CD14-positive monocyte (primary cell): ENCODE measurements at regions not wholly inside any gene's neighbourhood (a gene's known extent, or its start where the extent isn't known, plus 50 kb on each side); places are given as distances from the start of the nearest gene placed in this dataset.

Experiments
- DNase-seq, 3 donors: peaks; one replicate each; pipeline ENCODE4 v3.0.0-alpha.2; 2011 to 2022
- H2AFZ ChIP-seq: 2 replicates; pipeline ENCODE4 v1.6.0; 2012; ENCODE audit warnings: mild to moderate bottlenecking, low read depth, low read length, inconsistent platforms; ENCODE audit not compliant: insufficient read depth, poor library complexity, severe bottlenecking
- H3K27ac ChIP-seq, 2 donors: 1 replicate in 1 of 2; 2 replicates in 1 of 2; pipeline ENCODE4 v1.5.1; 2012 to 2013; ENCODE audit warnings: low read length in 2 of 2, control low read depth in 1 of 2, inconsistent platforms in 1 of 2, low read depth in 1 of 2, mild to moderate bottlenecking in 1 of 2
- H3K27me3 ChIP-seq, 2 donors: one replicate each; pipeline versions ENCODE4 v1.6.0 to v1.6.1; 2011 to 2013; ENCODE audit warnings: low read length in 2 of 2; ENCODE audit not compliant: control insufficient read depth in 2 of 2, insufficient read depth in 2 of 2
- H3K36me3 ChIP-seq, 2 donors: replicated peaks in 1 of 2; 1 replicate in 1 of 2; 2 replicates in 1 of 2; pipeline versions ENCODE4 v1.5.1 to v1.6.1; 2012 to 2013; ENCODE audit warnings: low read length in 2 of 2, control low read depth in 1 of 2, inconsistent platforms in 1 of 2, mild to moderate bottlenecking in 1 of 2; ENCODE audit not compliant: insufficient read depth in 2 of 2, control insufficient read depth in 1 of 2
- H3K4me1 ChIP-seq, 2 donors: 1 replicate in 1 of 2; 2 replicates in 1 of 2; pipeline versions ENCODE4 v1.5.1 to v1.6.1; 2012 to 2013; ENCODE audit warnings: low read length in 2 of 2, control low read depth in 1 of 2, inconsistent platforms in 1 of 2, mild to moderate bottlenecking in 1 of 2, moderate library complexity in 1 of 2; ENCODE audit not compliant: insufficient read depth in 2 of 2, control insufficient read depth in 1 of 2
- H3K4me2 ChIP-seq: replicated peaks from 2 replicates; pipeline ENCODE3; 2012; ENCODE audit warnings: low read length, moderate library complexity, mild to moderate bottlenecking; ENCODE audit not compliant: poor library complexity, severe bottlenecking; ENCODE audit errors: extremely low read depth
- H3K4me3 ChIP-seq, 3 experiments: fragments of 200-600 bp in 1 of 3; sonication (generic) in 1 of 3; replicated peaks in 1 of 3; 1 replicate in 2 of 3; 2 replicates in 1 of 3; pipeline ENCODE4 v1.5.1; 2011 to 2013; ENCODE audit warnings: low read length in 3 of 3, mild to moderate bottlenecking in 3 of 3, control low read depth in 2 of 3, low read depth in 2 of 3, inconsistent platforms in 1 of 3, moderate library complexity in 1 of 3
- H3K79me2 ChIP-seq: 2 replicates; pipeline ENCODE4 v1.6.0; 2012; ENCODE audit warnings: mild to moderate bottlenecking, control low read depth, inconsistent platforms, low read length, moderate library complexity; ENCODE audit not compliant: insufficient read depth
- H3K9ac ChIP-seq: 2 replicates; pipeline ENCODE4 v1.6.0; 2017; ENCODE audit warnings: low read length, mild to moderate bottlenecking; ENCODE audit not compliant: insufficient read depth, poor library complexity, severe bottlenecking
- H3K9me3 ChIP-seq, 2 donors: replicated peaks in 1 of 2; 1 replicate in 1 of 2; 2 replicates in 1 of 2; pipeline versions ENCODE4 v1.5.1 to v1.6.1; 2012 to 2013; ENCODE audit warnings: low read length in 2 of 2, control low read depth in 1 of 2; ENCODE audit not compliant: control insufficient read depth in 1 of 2, insufficient read depth in 1 of 2
- H4K20me1 ChIP-seq: 2 replicates; pipeline ENCODE4 v1.6.0; 2012; ENCODE audit warnings: mild to moderate bottlenecking, low read length, control low read depth, moderate library complexity; ENCODE audit not compliant: insufficient read depth
- H3K27ac Mint-ChIP-seq, 7 donors: one replicate each; pipeline ENCODE4 v1.8.0; 2020; ENCODE audit warnings: mild to moderate bottlenecking in 7 of 7, mixed read lengths in 7 of 7, moderate library complexity in 6 of 7, inconsistent platforms in 2 of 7
- H3K27me3 Mint-ChIP-seq, 3 donors: one replicate each; pipeline ENCODE4 v1.8.0; 2021 to 2022; ENCODE audit warnings: low read depth in 3 of 3, mild to moderate bottlenecking in 3 of 3, mixed read lengths in 3 of 3, moderate library complexity in 3 of 3, inconsistent platforms in 1 of 3
- H3K36me3 Mint-ChIP-seq, 2 donors: one replicate each; pipeline ENCODE4 v1.8.0; 2020; ENCODE audit warnings: mixed read lengths in 2 of 2, inconsistent platforms in 1 of 2, mild to moderate bottlenecking in 1 of 2
- H3K4me1 Mint-ChIP-seq: one replicate; pipeline ENCODE4 v1.8.0; 2020; ENCODE audit warnings: mild to moderate bottlenecking, mixed read lengths
- H3K4me3 Mint-ChIP-seq, 2 donors: one replicate each; pipeline ENCODE4 v1.8.0; 2020; ENCODE audit warnings: mild to moderate bottlenecking in 2 of 2, mixed read lengths in 2 of 2, moderate library complexity in 1 of 2
- H3K9me3 Mint-ChIP-seq, 7 donors: one replicate each; pipeline ENCODE4 v1.8.0; 2020 to 2022; ENCODE audit warnings: mixed read lengths in 7 of 7, mild to moderate bottlenecking in 6 of 7, moderate library complexity in 6 of 7, inconsistent platforms in 2 of 7
- WGBS: methylation state at CpG from one replicate; pipeline ENCODE4 v1.1.5; 2013; ENCODE audit warnings: missing lambda C conversion rate; ENCODE audit not compliant: insufficient coverage; 5-methylcytosine and 5-hydroxymethylcytosine counted together
- intact Hi-C, 2 donors: fragments of 100-400 bp; cut with micrococcal nuclease; formaldehyde crosslinking; loops; one replicate each; pipeline versions ENCODE4 v1.15.0 to v1.15.1; 2023
- TF ChIP-seq, protein P1 (sequence below): fragments of 200-600 bp; IDR thresholded peaks from one replicate; pipeline ENCODE4 v1.8.0; 2022; ENCODE audit warnings: antibody characterized with exemption, mild to moderate bottlenecking

- Mint-ChIP-seq H3K4me3 (no peak overlapping the region), H3K36me3 (no peaks in the 10 kb centered on the region), H3K27ac (no peak overlapping the region), H3K4me1 (peaks cover 2% of the 10 kb centered on the region), H3K9me3 (peaks cover 0 to 6% (median 2%) of the 10 kb centered on the region in 7 donors), H3K27me3 (peaks cover 1 to 5% (median 2%) of the 10 kb centered on the region in 3 donors)
- no peaks in the 10 kb centered on the region for H3K36me3 ChIP-seq
- no peaks in the 10 kb centered on the region for H3K27me3 ChIP-seq
- H3K4me1 ChIP-seq, result no peaks in the 10 kb centered on the region
- no peaks in the 10 kb centered on the region for H4K20me1 ChIP-seq
- no peak overlapping the region for H3K27ac ChIP-seq
- WGBS, result 92% methylated on average over 3 of the region's 4 CpGs
- H3K4me3 ChIP-seq, result no peak overlapping the region
- peaks cover 0 to 6% of the 10 kb centered on the region in 2 donors for H3K9me3 ChIP-seq
- intact Hi-C loops, result loop anchor here in 1 of 2 donors (10.0 kb wide), 1 partner anchor 855 kb away; no protein-coding TSS in a partner anchor
- no peak overlapping the region for H3K9ac ChIP-seq
- no peaks in the 10 kb centered on the region for H3K79me2 ChIP-seq
- H2AFZ ChIP-seq, result no peak overlapping the region
- TF ChIP-seq, protein P1, sequence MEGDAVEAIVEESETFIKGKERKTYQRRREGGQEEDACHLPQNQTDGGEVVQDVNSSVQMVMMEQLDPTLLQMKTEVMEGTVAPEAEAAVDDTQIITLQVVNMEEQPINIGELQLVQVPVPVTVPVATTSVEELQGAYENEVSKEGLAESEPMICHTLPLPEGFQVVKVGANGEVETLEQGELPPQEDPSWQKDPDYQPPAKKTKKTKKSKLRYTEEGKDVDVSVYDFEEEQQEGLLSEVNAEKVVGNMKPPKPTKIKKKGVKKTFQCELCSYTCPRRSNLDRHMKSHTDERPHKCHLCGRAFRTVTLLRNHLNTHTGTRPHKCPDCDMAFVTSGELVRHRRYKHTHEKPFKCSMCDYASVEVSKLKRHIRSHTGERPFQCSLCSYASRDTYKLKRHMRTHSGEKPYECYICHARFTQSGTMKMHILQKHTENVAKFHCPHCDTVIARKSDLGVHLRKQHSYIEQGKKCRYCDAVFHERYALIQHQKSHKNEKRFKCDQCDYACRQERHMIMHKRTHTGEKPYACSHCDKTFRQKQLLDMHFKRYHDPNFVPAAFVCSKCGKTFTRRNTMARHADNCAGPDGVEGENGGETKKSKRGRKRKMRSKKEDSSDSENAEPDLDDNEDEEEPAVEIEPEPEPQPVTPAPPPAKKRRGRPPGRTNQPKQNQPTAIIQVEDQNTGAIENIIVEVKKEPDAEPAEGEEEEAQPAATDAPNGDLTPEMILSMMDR, result no peak
- no peak overlapping the region for H3K4me2 ChIP-seq
- no peak for DNase-seq
Measured at GRCh38 chr2:147049957-147050356, 794.9 kb upstream of the ACVR2A start.

GRCh38 chr2:147046473-147046872 is 798.4 kb upstream of the ACVR2A start:
- TF ChIP-seq, protein P1, result no peak
- no peaks in the 10 kb centered on the region for H4K20me1 ChIP-seq
- no peaks in the 10 kb centered on the region for H3K36me3 ChIP-seq
- H3K4me3 ChIP-seq, result no peak overlapping the region
- H3K4me1 Mint-ChIP-seq, result peaks cover 2% of the 10 kb centered on the region
- H3K27ac Mint-ChIP-seq, result no peak overlapping the region
- no peak overlapping the region for H3K9ac ChIP-seq
- no peak overlapping the region for H3K4me3 Mint-ChIP-seq
- H3K4me2 ChIP-seq, result no peak overlapping the region
- intact Hi-C loops, result loop anchor here in 1 of 2 donors (10.0 kb wide), 1 partner anchor 858 kb away; no protein-coding TSS in a partner anchor
- H2AFZ ChIP-seq, result no peak overlapping the region
- WGBS, result 100% methylated on average over 1 of the region's 4 CpGs
- DNase-seq, result no peak
- H3K79me2 ChIP-seq, result no peaks in the 10 kb centered on the region
- no peaks in the 10 kb centered on the region for H3K9me3 Mint-ChIP-seq
- no peak overlapping the region for H3K27ac ChIP-seq
- no peaks in the 10 kb centered on the region for H3K9me3 ChIP-seq
- H3K4me1 ChIP-seq, result no peaks in the 10 kb centered on the region
- H3K27me3 Mint-ChIP-seq, result peaks cover 0 to 5% (median 1%) of the 10 kb centered on the region in 3 donors
- H3K36me3 Mint-ChIP-seq, result no peaks in the 10 kb centered on the region
- no peaks in the 10 kb centered on the region for H3K27me3 ChIP-seq
